HG02884 (cell line): ENCODE measurements at regions not wholly inside any gene's neighbourhood (a gene's known extent, or its start where the extent isn't known, plus 50 kb on each side); places are given as distances from the start of the nearest gene placed in this dataset.

Experiments used
- ATAC-seq: cut with Tn5 transposase; IDR thresholded peaks from one replicate; pipeline ENCODE4 v1.9.1; 2021; ENCODE audit warnings: mild to moderate bottlenecking, moderate library complexity; ENCODE audit not compliant: unreplicated experiment

DNA sequence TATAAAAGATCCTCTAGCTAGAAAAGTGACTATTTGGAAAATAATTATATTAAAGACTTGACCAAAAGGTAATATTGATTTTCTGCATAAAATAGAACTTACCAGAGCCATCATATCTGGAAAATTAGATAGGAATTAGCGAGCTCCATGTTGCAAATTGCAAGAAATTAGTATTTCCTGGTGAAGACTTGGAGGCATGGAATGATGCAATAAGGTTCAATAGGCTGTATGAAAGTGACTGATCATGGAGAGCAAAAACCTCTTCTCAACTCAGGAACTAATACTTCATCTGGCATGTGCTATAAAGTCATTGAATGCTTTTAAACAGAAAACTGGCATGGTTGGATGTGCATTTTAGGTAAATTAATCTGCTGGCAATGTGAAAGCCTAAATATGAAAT is 66.3 kb upstream of the UFM1 start:
- no peak for ATAC-seq

DNA sequence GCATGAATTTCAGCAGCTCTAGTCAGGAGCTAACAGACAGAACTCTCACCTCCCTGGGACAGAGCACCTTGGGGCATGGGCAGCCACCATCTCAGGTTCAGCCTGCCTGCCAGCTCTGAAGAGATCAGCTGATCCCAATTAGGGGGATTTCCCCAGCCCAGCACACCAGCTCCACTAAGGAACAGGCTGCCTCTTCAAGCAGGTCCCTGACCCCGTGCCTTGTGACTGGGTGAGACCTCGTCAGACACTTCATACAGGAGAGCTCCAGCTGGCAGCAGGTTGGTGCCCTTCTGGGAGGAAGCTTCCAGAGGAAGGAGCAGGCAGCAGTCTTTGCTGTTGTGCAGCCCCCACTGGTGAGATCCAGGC is 84.5 kb upstream of the UFM1 start:
- ATAC-seq, result no peak

DNA sequence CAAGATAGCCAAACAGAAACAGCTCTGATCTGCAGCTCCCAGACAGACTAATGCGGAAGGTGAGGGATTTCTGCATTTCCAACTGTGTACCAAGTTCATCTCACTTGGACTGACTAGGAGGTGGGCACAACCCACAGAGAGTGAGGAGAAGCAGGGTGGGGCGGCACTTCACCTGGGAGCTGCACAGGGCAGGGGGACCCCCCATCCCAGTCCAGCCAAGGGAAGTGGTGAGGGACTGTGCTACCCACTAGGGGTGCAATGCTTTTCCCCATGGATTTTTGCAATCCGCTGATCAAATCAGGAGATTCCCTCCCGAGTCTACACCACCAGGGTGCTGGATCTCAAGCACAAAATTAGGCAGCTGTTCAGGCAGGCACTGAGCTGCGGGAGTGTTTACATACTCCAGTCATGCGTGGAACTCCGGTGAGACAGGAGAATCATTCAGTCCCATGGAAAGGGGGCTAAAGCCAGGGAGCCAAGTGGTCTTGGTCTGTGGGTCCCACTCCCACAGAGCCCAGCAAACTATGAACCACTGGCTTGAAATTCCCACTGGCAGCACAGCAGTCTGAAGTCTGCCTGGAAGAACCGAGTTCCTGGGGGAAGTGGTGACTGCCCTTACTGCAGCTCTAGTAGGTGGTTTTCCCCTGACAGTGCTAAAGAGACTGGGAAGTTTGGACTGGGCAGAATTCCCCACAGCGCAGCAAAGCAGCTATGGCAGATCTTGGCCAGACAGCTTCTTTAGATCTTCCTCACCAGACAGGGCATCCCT is 85.1 kb upstream of the UFM1 start:
- no peak for ATAC-seq

DNA sequence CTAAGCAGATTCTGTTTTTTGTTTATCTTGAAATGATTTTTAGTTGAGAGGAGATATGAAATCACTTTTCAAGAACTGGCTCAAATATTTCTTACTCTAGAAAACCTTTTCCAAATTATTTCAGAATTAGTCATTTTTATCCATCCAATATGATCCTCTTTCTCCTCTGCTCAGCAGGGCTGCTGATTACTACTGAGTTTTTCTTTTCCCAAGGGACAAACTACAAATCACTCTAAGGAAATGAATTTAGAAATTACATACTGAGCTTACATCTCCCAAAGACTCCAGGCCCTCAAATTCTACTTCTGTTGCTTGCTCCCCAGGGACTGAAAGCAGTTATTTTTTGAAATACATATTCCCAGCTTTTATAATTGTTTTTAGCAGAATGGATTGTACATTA is 87.4 kb upstream of the UFM1 start:
- ATAC-seq, result no peak

DNA sequence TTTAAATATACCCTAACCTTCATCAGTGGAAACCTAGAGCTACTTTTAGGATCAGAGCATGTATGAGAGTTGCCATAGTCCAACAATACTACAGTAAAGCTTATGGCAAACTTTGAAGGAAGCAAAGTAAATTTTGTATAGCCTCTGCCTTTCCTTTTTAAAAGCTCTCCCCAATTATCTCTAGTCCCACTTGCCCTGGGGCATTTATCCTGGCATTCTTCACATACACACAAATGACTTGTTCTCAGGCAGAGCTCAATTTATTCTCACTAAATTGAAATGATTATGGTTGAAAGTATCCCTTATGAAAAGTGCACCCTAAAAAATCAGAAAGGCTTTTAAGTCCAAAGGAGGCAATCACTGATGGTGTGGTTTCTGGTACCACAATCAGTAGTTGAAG is 94.1 kb upstream of the UFM1 start:
- no peak for ATAC-seq

DNA sequence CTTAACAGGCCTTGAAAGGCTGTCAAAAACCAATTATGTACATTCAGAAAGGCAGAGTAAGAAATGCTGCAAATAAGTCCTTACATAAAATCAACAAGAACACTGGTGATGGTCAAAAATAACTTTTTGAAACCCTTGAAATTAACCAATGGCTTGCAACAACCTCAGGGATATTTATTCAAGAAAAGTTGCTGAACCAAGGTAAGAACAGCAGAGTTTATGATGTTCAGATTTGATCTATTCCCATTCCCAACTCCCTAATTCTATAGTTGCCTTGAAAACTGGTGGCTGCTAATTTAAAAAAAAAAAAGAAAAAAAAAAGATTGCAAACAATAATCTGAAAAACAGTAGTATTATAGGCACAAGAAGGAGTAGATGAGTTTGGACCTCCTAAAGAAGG is 109.8 kb upstream of the UFM1 start:
- no peak for ATAC-seq

DNA sequence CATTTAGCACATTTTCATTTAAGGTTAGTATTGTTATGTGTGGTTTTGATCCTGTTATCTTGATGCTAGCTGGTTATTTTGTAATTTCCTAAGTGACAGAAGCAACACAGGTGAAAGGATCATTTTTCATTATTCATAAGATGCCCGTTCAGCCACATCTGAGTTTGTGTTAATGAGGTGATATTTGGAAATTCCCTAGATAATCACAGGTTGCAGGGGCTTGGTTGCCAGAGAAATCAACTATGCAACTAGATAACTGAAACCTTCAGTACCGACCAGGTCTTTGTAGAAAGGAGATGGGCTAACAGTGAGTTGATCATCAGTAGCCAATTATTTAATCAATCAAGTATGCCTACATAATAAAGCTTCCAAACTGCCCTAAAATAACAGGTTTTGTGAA is 121.3 kb upstream of the UFM1 start:
- no peak for ATAC-seq

DNA sequence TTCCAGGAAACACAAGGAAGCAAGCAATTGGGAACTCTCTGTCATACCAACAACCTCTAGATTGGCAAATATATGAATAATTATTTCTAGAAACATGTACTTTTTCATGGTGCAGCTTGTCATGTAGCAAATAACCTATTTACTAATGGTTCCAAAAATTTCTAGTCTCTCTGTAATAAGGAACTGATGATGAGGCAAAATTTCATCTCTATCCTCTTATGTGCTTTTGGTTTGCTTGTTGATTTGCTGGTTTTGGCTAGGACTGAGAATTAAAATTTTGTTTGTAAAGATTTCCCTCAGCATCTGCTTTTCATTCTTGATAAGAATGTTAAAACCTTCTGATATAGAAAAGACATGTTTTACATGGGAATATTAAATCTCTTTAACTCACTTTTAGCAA is 123.2 kb upstream of the UFM1 start:
- ATAC-seq, result no peak

DNA sequence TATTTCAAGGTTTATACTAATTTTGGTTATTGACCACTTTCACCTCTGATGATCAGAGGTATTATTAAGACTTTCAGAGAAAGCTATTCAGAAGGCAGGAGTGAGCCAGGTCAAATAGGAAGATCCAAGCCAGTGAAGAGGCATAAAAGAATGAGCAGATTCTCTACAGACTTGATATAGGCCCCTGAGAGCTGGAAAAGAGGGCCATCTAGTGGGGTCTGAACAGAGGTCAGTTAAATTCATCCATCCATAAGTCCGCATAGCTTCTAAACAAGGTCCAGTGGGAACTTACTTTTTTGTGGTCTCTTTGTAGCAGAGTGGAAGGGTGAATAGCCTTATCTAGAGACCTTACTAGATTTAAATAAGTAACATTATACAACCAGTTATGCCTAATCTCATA is 126.6 kb upstream of the UFM1 start:
- no peak for ATAC-seq

DNA sequence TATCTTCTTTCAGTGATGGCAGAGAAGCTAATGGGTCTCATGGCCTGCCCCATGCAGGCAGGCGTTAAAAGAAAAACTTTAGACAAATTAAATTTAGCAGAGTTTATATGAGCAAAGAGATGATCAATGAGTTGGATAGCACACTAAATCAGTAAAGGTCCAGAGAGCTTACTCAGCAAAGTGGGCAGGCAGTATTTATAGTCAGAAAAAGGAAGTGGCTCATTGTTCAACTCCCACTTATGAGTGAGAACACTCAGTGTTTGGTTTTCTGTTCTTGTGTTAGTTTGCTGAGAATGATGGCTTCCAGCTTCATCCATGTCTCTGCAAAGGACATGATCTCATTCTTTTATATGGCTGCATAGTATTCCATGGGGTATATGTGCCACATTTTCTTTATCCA is 128.5 kb upstream of the UFM1 start:
- peak; percentile 85 for ATAC-seq

DNA sequence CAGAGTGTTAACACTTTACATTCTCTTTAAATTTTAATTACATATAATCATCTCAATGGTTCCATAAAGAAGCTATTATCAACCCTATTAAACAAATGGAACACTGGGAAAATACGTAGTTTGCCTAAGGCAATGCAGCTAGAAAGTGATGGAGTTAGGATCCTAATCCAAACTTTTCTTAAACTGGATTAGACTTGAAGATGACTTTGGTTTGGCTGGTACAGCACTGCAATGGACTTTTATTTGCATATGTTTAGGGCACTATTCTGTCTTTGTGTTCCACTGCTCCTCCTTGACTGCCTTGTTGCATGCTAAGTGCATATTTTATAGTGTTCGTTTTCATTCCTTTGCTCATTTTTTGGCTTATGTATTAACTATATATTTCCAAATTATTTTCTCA is 133.5 kb upstream of the UFM1 start:
- ATAC-seq, result no peak

DNA sequence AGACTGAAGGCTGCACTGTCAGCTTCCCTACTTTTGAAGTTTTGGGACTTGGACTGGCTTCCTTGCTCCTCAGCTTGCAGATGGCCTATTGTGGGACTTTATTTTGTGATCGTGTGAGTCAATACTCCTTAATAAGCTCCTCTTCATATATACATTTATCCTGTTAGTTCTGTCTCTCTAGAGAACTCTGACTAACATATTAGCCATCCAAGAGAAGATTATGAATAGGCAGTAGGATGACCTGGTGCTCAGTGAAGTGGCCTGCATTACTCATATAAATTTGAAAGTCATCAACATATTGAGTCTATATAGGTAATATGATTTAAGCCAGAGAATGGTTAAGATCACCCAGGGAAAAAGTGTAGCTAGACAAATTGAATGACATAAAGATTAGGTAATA is 136.3 kb upstream of the UFM1 start:
- no peak for ATAC-seq

DNA sequence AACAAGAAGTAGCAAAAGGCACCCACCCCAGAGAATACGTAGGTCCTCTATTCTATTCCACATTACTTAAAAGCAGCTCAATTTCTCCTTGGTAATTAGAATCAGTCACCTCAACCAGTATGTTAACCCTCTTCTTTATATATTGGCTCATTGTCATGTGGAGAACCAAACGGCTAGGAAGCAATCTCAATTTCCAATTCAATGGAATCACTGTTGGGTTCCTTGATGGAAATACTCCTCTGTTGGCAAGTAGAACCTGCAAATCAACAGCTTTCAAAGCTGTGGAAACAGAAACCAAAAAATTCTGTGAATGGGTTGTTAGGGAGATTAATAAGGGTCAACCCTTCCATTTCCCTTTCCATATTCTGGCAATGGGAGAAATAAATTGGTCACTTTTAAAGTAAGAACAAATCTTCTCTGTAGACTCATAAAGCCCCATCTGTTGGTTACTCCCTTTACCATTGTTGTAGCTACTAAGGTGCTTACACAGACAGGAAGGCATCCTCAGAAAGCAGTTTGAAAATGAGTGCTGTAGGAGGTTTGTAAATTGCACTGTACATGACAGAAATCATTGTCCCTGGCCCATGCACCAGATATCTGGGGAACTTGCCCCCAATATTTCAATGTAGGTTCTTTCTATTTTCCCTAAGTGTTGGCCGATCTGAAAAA is 138.6 kb upstream of the UFM1 start:
- no peak for ATAC-seq

DNA sequence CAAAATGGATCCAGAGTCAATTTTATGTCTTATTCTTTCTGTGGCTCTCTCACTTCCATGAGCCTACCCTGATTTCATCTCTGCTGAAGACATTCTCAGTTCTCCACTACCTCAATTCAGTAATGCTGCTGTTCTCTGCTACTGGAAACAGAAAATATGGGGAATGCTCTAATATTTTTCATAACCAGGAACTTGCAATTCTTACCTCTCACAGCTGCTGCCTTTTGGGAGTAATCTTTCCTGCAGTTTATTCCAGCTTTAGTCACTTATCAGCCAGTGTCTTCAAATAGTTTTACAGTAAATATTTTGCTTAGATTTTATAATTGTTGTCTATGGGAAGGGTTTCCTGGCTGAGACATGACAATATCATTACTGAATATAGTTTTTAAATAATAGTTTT is 145.1 kb upstream of the UFM1 start:
- ATAC-seq, result no peak

DNA sequence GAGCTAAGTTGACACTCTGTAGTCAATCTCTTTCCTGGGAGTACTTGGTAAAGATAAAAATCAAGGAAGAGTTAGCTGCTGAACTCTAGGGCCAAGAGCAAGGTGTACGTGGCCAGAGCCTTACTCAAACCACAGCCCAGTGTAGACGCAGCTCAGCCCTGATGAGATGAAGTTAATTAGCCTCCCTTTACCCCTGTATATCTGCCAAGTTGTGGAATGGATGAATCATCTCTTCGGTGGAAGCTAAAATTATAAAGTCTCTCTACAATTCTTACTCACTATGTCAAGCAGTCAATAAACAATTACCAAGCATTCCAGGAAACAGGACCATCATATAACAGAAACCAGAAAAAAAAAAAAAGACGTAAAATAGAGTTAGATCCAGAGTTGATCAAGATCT is 146.9 kb upstream of the UFM1 start:
- ATAC-seq, result no peak

DNA sequence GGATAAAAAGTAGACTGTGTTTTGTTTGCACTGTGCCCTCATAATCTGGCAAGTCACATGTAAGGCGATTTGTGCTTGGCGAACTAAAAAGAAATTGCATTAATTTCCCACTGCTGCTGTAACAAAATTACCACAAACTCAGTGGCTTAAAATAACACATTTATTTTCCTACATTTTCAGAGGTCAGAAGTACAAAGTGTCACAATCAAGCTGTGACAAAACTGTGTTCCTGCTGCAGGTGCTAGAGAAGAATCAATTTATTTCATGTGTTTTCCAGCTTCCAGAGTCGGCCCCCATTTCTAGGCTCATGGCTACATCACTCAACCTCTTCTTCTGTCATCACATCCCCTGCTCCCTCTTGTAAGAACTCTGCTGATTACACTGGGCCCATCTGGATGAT is 158.6 kb upstream of the UFM1 start:
- no peak for ATAC-seq

DNA sequence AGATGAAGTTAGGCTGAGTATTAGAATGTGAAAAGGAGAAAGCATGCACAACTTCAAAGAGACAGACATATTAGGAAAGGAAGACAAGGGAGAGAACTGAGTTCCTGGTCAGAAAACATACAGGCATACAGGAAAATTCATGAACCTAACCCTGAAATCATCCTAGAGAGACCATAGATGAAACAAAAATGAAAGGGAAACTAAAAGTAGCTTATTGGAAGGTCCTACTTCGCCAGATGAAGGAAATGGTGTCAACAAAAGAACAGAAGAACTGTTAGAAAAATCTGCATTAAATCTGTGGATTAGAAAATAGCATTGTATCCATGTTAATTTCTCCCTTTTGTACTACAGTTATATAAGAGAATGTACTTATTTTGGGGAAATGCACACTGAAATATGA is 169.0 kb upstream of the UFM1 start:
- peak; percentile 76 for ATAC-seq

DNA sequence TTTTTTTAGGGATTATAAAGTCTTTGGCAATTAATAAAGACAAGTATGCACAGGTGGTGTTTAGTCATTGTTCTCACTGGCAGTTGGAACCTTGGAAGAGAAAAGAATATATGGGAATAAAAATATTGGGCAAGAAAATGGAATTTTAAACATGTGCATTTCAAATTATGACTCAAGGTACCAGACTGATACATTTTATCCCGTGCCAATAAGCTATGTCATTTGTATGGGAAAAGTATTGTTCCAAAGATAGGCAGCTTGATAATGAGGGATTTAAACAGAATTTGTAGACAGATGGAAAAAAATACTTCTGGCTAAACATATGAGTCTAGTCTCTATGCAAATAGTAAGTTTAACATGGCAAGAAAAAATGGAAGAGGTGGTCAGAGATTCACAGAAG is 169.5 kb upstream of the UFM1 start:
- ATAC-seq, result no peak

DNA sequence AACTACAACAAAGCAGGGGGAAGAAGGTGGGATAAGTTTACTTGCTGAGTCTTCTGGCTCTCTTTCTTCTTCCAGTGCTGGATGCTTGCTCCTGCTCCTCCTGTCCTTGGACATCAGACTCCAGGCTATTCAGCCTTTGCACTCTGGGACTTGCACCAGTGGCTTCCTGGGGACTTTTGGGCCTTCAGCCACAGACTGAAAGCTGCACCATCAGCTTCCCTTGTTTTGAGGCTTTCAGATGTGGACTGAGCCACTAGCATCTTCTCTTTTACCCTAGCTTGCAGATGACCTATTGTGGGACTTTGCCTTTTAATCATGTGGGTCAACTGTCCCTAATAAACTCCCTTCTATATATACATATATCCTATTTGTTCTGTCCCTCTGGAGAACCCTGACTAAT is 173.0 kb upstream of the UFM1 start:
- no peak for ATAC-seq

DNA sequence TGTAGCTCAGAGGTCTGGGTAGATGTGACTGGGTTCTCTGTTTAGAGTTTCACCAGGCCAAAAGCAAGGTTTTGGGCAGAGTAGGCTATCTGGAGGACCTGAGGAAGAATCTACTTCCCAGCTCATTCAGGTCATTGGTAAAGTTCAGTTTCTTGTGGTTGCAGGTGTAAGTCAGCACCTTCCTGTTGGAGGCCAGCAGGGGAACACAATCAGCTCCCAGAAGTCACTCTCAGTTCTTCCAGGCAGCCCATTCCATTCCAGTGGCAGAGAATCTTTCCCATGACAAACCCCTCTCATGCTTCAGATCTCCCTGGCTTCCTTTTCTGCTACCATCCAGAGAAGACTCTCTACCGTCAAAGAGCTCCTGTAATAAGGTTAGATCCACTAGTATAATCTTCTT is 176.2 kb upstream of the UFM1 start:
- ATAC-seq, result no peak

DNA sequence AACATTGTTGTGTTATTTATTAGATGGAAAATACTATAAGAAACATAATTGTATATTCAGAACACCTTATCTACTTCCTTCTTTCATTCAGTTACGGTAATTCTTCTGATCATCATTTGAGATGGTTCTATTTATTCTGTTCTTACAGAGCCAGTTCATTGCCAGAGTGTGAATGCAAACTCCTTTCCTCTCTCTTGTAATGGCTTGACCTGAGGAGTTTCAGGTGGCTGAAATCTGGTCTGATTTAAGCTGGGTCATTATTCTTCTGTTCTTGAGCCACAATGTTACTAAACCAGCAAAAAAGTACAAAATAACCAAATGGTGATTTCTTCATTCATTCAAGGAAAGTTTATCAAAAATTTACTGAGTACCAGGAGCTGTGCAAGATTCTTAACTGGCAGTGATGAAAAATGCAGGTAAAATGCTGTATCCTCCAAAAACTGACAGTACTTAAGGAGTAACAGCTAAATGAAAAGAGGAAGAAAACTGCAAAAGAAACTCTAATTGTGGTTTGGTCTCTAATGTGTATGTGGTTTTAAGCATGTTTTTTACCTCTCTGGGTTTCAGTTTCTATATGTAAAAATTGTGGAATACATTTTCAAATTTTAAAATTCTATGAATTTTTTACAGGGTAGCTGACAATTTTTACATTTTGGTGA is 182.4 kb upstream of the UFM1 start:
- peak; percentile 98 for ATAC-seq

DNA sequence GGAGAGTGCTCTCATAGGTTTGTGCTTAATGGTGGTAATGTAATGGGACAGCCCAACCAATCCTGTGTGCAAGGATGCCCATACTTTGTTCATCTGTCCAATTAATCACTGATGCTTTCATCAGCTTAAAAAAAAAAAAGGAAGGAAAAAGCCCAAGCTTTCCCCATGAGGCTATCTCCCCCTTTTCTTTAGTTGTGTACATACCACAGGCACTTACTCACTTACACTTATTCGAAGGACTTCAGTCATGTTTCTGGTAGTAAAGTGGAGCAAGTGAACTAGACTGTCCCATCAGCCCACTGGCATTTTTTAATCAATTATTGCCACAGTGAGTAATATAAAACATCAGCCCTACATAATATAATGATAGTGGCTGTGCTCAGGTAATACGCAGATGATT is 183.5 kb upstream of the UFM1 start:
- ATAC-seq, result no peak
